ENCODE measurements at regions not wholly inside any gene's neighbourhood (a gene's known extent, or its start where the extent isn't known, plus 50 kb on each side); places are given as distances from the start of the nearest gene placed in this dataset.

- no peak for TF ChIP-seq CTCF (IDR thresholded peaks at IDR 0.05; ENCODE audit: unreplicated experiment)
- Mint-ChIP-seq H3K4me1 (ENCODE audit: low read depth) (no peaks in the 10 kb centered on the region), H3K9me3 (ENCODE audit: low read depth) (peaks cover 14% of the 10 kb centered on the region), H3K4me3 (ENCODE audit: low read depth) (no peak overlapping the region), H3K27me3 (no peaks in the 10 kb centered on the region), H3K36me3 (ENCODE audit: insufficient read depth) (peaks cover 2% of the 10 kb centered on the region), H3K27ac (no peak overlapping the region)
- DNase-seq (ENCODE audit: low spot score, unreplicated experiment) = no peak
These were observed 348.3 kb downstream of the TDRD3 start for GRCh38 chr13:60745343-60745742.

GRCh38 chr13:60733933-60734332, 336.9 kb downstream of the TDRD3 start:
- Mint-ChIP-seq H3K27ac (no peak overlapping the region), H3K9me3 (ENCODE audit: low read depth) (no peaks in the 10 kb centered on the region), H3K4me3 (ENCODE audit: low read depth) (no peak overlapping the region), H3K4me1 (ENCODE audit: low read depth) (no peaks in the 10 kb centered on the region), H3K27me3 (no peaks in the 10 kb centered on the region), H3K36me3 (ENCODE audit: insufficient read depth) (no peaks in the 10 kb centered on the region)
- DNase-seq (ENCODE audit: low spot score, unreplicated experiment) = no peak
- no peak for TF ChIP-seq CTCF (IDR thresholded peaks at IDR 0.05; ENCODE audit: unreplicated experiment)

- no peak for DNase-seq (ENCODE audit: low spot score, unreplicated experiment)
- H3K27me3 Mint-ChIP-seq = no peaks in the 10 kb centered on the region
- no peak for TF ChIP-seq CTCF (IDR thresholded peaks at IDR 0.05; ENCODE audit: unreplicated experiment)
- no peak overlapping the region for H3K27ac Mint-ChIP-seq
- no peaks in the 10 kb centered on the region for H3K36me3 Mint-ChIP-seq (ENCODE audit: insufficient read depth)
- no peak overlapping the region for H3K4me3 Mint-ChIP-seq (ENCODE audit: low read depth)
- H3K9me3 Mint-ChIP-seq (ENCODE audit: low read depth) = no peaks in the 10 kb centered on the region
- H3K4me1 Mint-ChIP-seq (ENCODE audit: low read depth) = no peaks in the 10 kb centered on the region
These were observed 330.1 kb downstream of the TDRD3 start for GRCh38 chr13:60727140-60727539.

GRCh38 chr13:60721063-60721462, 324.0 kb downstream of the TDRD3 start:
- no peak overlapping the region for H3K27ac Mint-ChIP-seq
- no peaks in the 10 kb centered on the region for H3K9me3 Mint-ChIP-seq (ENCODE audit: low read depth)
- no peaks in the 10 kb centered on the region for H3K4me1 Mint-ChIP-seq (ENCODE audit: low read depth)

GRCh38 chr13:60720590-60720989, 323.6 kb downstream of the TDRD3 start:
- DNase-seq (ENCODE audit: low spot score, unreplicated experiment) = no peak
- Mint-ChIP-seq H3K36me3 (ENCODE audit: insufficient read depth) (no peaks in the 10 kb centered on the region), H3K4me3 (ENCODE audit: low read depth) (no peak overlapping the region), H3K27ac (no peak overlapping the region), H3K4me1 (ENCODE audit: low read depth) (no peaks in the 10 kb centered on the region), H3K27me3 (no peaks in the 10 kb centered on the region), H3K9me3 (ENCODE audit: low read depth) (no peaks in the 10 kb centered on the region)
- no peak for TF ChIP-seq CTCF (IDR thresholded peaks at IDR 0.05; ENCODE audit: unreplicated experiment)

More at GRCh38 chr13:60721063-60721462, 324.0 kb downstream of the TDRD3 start:
- Mint-ChIP-seq H3K27me3 (no peaks in the 10 kb centered on the region), H3K36me3 (ENCODE audit: insufficient read depth) (no peaks in the 10 kb centered on the region), H3K4me3 (ENCODE audit: low read depth) (no peak overlapping the region)
- no peak for DNase-seq (ENCODE audit: low spot score, unreplicated experiment)
- no peak for TF ChIP-seq CTCF (IDR thresholded peaks at IDR 0.05; ENCODE audit: unreplicated experiment)

Measured in progenitor cell of endocrine pancreas (in vitro differentiated cells).